Left lung (tissue), 4 donors: ENCODE measurements at regions not wholly inside any gene's neighbourhood (a gene's known extent, or its start where the extent isn't known, plus 50 kb on each side); places are given as distances from the start of the nearest gene placed in this dataset.

Experiments
- ATAC-seq: fragments of 200-7000 bp; cut with Tn5 transposase; one replicate; pipeline ENCODE4 v1.9.1; 2020; ENCODE audit warnings: moderate library complexity
- DNase-seq, 4 donors: peaks; one replicate each; pipeline ENCODE4 v3.0.0-alpha.2; 2013 to 2020
- H3K27ac ChIP-seq, 2 donors: fragments of 200-600 bp; sonication (generic) in 1 of 2; one replicate each; pipeline versions ENCODE4 v1.5.0 to v1.8.0; 2020 to 2021
- H3K27me3 ChIP-seq, 2 donors: fragments of 200-600 bp; sonication (generic) in 1 of 2; one replicate each; pipeline versions ENCODE4 v1.5.0 to v1.8.0; 2020 to 2021
- H3K36me3 ChIP-seq, 2 donors: fragments of 200-600 bp; sonication (generic) in 1 of 2; one replicate each; pipeline versions ENCODE4 v1.5.0 to v1.8.0; 2020 to 2021
- H3K4me1 ChIP-seq, 2 donors: fragments of 200-600 bp; one replicate each; pipeline ENCODE4 v1.8.0; 2021
- H3K4me3 ChIP-seq, 2 donors: fragments of 200-600 bp; sonication (generic) in 1 of 2; one replicate each; pipeline versions ENCODE4 v1.5.0 to v1.8.0; 2020 to 2021; ENCODE audit warnings: mild to moderate bottlenecking in 1 of 2
- H3K9me3 ChIP-seq, 2 donors: fragments of 200-600 bp; sonication (generic) in 1 of 2; one replicate each; pipeline versions ENCODE4 v1.5.0 to v1.8.0; 2020 to 2021
- intact Hi-C, 2 donors: fragments of 100-400 bp; cut with DNase I; formaldehyde crosslinking; loops; one replicate each; pipeline versions ENCODE4 v1.11.2 to v1.14.2; 2022
- TF ChIP-seq, protein P1 (sequence below), 2 donors: fragments of 200-600 bp; sonication (generic) in 1 of 2; IDR thresholded peaks; one replicate each; pipeline versions ENCODE4 v1.5.0 to v1.8.0; 2021; ENCODE audit warnings: antibody characterized with exemption in 2 of 2
- donor health status: DM: no; HTN: yes; CAD: no.
- donor health status: DM: no; HTN: no; CAD: no.

- no peak for ATAC-seq
- no peaks in the 10 kb centered on the region for H3K36me3 ChIP-seq
- intact Hi-C loops: no loop called here
- TF ChIP-seq, protein P1, sequence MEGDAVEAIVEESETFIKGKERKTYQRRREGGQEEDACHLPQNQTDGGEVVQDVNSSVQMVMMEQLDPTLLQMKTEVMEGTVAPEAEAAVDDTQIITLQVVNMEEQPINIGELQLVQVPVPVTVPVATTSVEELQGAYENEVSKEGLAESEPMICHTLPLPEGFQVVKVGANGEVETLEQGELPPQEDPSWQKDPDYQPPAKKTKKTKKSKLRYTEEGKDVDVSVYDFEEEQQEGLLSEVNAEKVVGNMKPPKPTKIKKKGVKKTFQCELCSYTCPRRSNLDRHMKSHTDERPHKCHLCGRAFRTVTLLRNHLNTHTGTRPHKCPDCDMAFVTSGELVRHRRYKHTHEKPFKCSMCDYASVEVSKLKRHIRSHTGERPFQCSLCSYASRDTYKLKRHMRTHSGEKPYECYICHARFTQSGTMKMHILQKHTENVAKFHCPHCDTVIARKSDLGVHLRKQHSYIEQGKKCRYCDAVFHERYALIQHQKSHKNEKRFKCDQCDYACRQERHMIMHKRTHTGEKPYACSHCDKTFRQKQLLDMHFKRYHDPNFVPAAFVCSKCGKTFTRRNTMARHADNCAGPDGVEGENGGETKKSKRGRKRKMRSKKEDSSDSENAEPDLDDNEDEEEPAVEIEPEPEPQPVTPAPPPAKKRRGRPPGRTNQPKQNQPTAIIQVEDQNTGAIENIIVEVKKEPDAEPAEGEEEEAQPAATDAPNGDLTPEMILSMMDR (IDR thresholded peaks at IDR 0.05): no peak
- H3K27me3 ChIP-seq: no peaks in the 10 kb centered on the region
- H3K4me3 ChIP-seq: no peak overlapping the region
- H3K9me3 ChIP-seq: no peaks in the 10 kb centered on the region
- H3K27ac ChIP-seq: no peak overlapping the region
- DNase-seq: no peak
- no peaks in the 10 kb centered on the region for H3K4me1 ChIP-seq
These were observed 1570.6 kb upstream of the GOT2 start for GRCh38 chr16:60304720-60305119.

GRCh38 chr16:60304066-60304465 lies 1570.0 kb upstream of the GOT2 start:
- intact Hi-C loops: no loop called here
- no peak for DNase-seq
- Histone ChIP-seq H3K27me3 (no peaks in the 10 kb centered on the region), H3K36me3 (no peaks in the 10 kb centered on the region), H3K4me1 (no peaks in the 10 kb centered on the region), H3K27ac (no peak overlapping the region), H3K9me3 (no peaks in the 10 kb centered on the region), H3K4me3 (no peak overlapping the region)
- TF ChIP-seq, protein P1 (IDR thresholded peaks at IDR 0.05): no peak
- ATAC-seq: no peak

GRCh38 chr16:60302676-60303075 lies 1568.6 kb upstream of the GOT2 start:
- ATAC-seq: no peak
- H3K36me3 ChIP-seq: no peaks in the 10 kb centered on the region
- TF ChIP-seq, protein P1 (IDR thresholded peaks at IDR 0.05): no peak
- no peaks in the 10 kb centered on the region for H3K9me3 ChIP-seq
- H3K27me3 ChIP-seq: no peaks in the 10 kb centered on the region
- no peak overlapping the region for H3K27ac ChIP-seq
- intact Hi-C loops: no loop called here
- H3K4me1 ChIP-seq: no peaks in the 10 kb centered on the region
- DNase-seq: no peak
- H3K4me3 ChIP-seq: no peak overlapping the region

GRCh38 chr16:60302261-60302660 lies 1568.1 kb upstream of the GOT2 start:
- TF ChIP-seq, protein P1 (IDR thresholded peaks at IDR 0.05): no peak
- no peaks in the 10 kb centered on the region for H3K4me1 ChIP-seq
- intact Hi-C loops: no loop called here
- no peak overlapping the region for H3K27ac ChIP-seq
- no peaks in the 10 kb centered on the region for H3K27me3 ChIP-seq
- no peaks in the 10 kb centered on the region for H3K9me3 ChIP-seq
- ATAC-seq: no peak
- no peak overlapping the region for H3K4me3 ChIP-seq
- no peak for DNase-seq
- H3K36me3 ChIP-seq: no peaks in the 10 kb centered on the region

GRCh38 chr16:60299241-60299776 lies 1565.2 kb upstream of the GOT2 start:
- ATAC-seq (no peak), DNase-seq (no peak)
- Histone ChIP-seq H3K27ac (no peak overlapping the region), H3K27me3 (no peaks in the 10 kb centered on the region), H3K9me3 (no peaks in the 10 kb centered on the region), H3K4me1 (no peaks in the 10 kb centered on the region), H3K4me3 (no peak overlapping the region), H3K36me3 (no peaks in the 10 kb centered on the region)
- intact Hi-C loops: no loop called here
- TF ChIP-seq, protein P1 (IDR thresholded peaks at IDR 0.05): no peak
